Uterus (tissue), 2 donors: ENCODE measurements at regions not wholly inside any gene's neighbourhood (a gene's known extent, or its start where the extent isn't known, plus 50 kb on each side); places are given as distances from the start of the nearest gene placed in this dataset.
"Not testable (repeated sequence)": the region's sequence is repeated elsewhere in the genome, so short reads cannot be mapped to it uniquely, and the experiment has no call there.

ENCODE experiments used
- POLR2A ChIP-seq, 2 donors: fragments of 450-650 bp; IDR thresholded peaks; one replicate each; pipeline ENCODE4 v1.6.1; 2016; ENCODE audit warnings: antibody characterized with exemption in 2 of 2, mild to moderate bottlenecking in 1 of 2, moderate library complexity in 1 of 2
- TF ChIP-seq, protein P1 (sequence below), 4 experiments: fragments of 200-600 bp in 2 of 4; fragments of 450-650 bp in 2 of 4; sonication (generic) in 2 of 4; IDR thresholded peaks; one replicate each; pipeline ENCODE4 v1.5.1; 2016 to 2019; ENCODE audit warnings: antibody characterized with exemption in 4 of 4, mild to moderate bottlenecking in 2 of 4, moderate library complexity in 1 of 4

DNA sequence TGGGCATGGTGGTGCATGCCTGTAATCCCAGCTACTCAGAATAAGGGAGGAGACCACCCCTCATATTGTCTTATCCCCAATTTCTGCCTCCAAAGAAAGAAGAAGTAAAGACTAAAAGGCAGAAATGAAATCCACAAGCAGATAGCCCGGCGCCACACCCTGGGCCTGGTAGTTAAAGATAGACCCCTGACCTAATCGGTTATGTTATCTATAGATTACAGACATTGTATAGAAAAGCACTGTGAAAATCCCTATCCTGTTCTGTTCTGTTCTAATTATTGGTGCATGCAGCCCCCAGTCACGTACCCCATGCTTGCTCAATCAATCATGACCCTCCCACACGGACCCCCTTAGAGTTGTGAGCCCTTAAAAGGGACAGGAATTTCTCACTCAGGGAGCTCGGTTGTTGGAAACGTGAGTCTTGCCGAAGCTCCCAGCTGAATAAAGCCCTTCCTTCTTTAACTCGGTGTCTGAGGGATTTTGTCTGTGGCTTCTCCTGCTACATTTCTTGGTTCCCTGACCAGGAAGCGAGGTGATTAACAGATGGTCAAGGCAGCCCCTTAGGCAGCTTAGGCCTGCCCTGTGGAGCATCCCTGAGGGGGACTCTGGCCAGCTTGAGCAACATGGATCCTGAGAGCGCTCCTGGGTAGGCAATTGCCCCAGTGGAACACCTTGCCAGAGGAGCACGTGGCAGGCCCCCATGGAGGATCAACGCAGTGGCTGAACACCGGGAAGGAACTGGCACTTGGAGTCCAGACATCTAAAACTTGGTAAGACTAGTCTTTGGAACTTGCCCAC is 188.7 kb upstream of the NDUFV2 start:
- TF ChIP-seq, protein P1, sequence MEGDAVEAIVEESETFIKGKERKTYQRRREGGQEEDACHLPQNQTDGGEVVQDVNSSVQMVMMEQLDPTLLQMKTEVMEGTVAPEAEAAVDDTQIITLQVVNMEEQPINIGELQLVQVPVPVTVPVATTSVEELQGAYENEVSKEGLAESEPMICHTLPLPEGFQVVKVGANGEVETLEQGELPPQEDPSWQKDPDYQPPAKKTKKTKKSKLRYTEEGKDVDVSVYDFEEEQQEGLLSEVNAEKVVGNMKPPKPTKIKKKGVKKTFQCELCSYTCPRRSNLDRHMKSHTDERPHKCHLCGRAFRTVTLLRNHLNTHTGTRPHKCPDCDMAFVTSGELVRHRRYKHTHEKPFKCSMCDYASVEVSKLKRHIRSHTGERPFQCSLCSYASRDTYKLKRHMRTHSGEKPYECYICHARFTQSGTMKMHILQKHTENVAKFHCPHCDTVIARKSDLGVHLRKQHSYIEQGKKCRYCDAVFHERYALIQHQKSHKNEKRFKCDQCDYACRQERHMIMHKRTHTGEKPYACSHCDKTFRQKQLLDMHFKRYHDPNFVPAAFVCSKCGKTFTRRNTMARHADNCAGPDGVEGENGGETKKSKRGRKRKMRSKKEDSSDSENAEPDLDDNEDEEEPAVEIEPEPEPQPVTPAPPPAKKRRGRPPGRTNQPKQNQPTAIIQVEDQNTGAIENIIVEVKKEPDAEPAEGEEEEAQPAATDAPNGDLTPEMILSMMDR (IDR thresholded peaks at IDR 0.05), result not testable (repeated sequence)
- not testable (repeated sequence) for TF ChIP-seq POLR2A (IDR thresholded peaks at IDR 0.05)
